MM.1S (cell line): ENCODE measurements at regions not wholly inside any gene's neighbourhood (a gene's known extent, or its start where the extent isn't known, plus 50 kb on each side); places are given as distances from the start of the nearest gene placed in this dataset.

Experiments used
- CTCF ChIP-seq: fragments of 300-600 bp; sonication (generic); IDR thresholded peaks from 2 replicates; pipeline ENCODE4 v1.5.1; 2016; ENCODE audit warnings: antibody characterized with exemption, low read length, mixed read lengths
- EZH2phosphoT487 ChIP-seq: fragments of 300-600 bp; sonication (generic); IDR thresholded peaks from 2 replicates; pipeline ENCODE4 v1.6.1; 2018; ENCODE audit warnings: antibody characterized with exemption, low read length

- TF ChIP-seq CTCF: no peak
- no peak for TF ChIP-seq EZH2phosphoT487
Observed at GRCh38 chr18:28736223-28736622, 559.3 kb upstream of the CDH2 start.
